ENCODE measurements at regions not wholly inside any gene's neighbourhood (a gene's known extent, or its start where the extent isn't known, plus 50 kb on each side); places are given as distances from the start of the nearest gene placed in this dataset.

DNA sequence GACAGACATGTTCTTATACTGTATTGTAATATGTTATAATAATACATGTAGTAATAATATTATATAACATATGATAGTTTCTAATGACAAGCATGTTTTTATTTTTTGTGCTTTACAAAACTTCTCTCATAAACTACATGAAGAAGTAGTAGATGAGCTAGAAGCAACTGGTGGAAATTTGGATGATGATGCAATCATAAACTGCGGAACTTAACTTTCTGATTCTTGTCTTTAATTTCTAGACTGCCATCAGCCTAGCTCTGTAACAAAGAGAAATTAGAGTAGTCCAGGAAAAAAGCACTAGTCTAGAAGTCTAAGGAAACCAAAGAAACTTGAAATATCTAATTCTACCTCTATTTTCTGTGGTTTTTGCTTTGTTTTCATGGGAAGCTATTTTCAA is 71.0 kb upstream of the SPATS2L start:
- TF ChIP-seq CTCF (conservative IDR thresholded peaks at IDR 0.05; ENCODE audit: low read depth, low read length) (no peak), EZH2phosphoT487 (IDR thresholded peaks at IDR 0.05; ENCODE audit: borderline replicate concordance, low read length) (no peak), EZH2 (IDR thresholded peaks at IDR 0.05; ENCODE audit: low read length, unreplicated experiment) (no peak)
